ENCODE measurements at regions not wholly inside any gene's neighbourhood (a gene's known extent, or its start where the extent isn't known, plus 50 kb on each side); places are given as distances from the start of the nearest gene placed in this dataset.

GRCh38 chr5:115735108-115735998, 81.1 kb downstream of the CDO1 start:
- no peak for FAIRE-seq
- H3K36me3 ChIP-seq (ENCODE audit: control insufficient read depth, insufficient read depth, low read length), result no peaks in the 10 kb centered on the region
- no peaks in the 10 kb centered on the region for H3K4me1 ChIP-seq (replicated peaks in 1 of 2; ENCODE audit: control insufficient read depth in 2 of 2, insufficient read depth in 2 of 2, low read length in 2 of 2)
- H2AFZ ChIP-seq (ENCODE audit: low read depth, low read length), result no peak overlapping the region
- no peak for ATAC-seq
- intact Hi-C loops (cut with micrococcal nuclease) (no loop called here), in situ Hi-C loops (cut with MboI) (no loop called here)
- DNase-seq (ENCODE audit: extremely low read depth in 1 of 4, low spot score in 3 of 4), result no peak
- no peak overlapping the region for H3K27ac ChIP-seq (ENCODE audit: extremely low read depth, low read depth, low read length)
- H3K9ac ChIP-seq (ENCODE audit: insufficient read depth in 1 of 2, low read depth in 2 of 2, low read length in 2 of 2), result no peak overlapping the region
- under 1% methylated on average over 7 of the region's 7 CpGs for WGBS (ENCODE audit: insufficient coverage, low coverage, missing lambda C conversion rate)
- H3K9me3 ChIP-seq (replicated peaks; ENCODE audit: control insufficient read depth, insufficient read depth, low read depth, low read length), result no peaks in the 10 kb centered on the region
- no peak overlapping the region for H3K4me3 ChIP-seq
- no peaks in the 10 kb centered on the region for H4K20me1 ChIP-seq (replicated peaks; ENCODE audit: control insufficient read depth, insufficient read depth, low read length)
- H3K9me1 ChIP-seq (ENCODE audit: control insufficient read depth, insufficient read depth, low read length), result no peaks in the 10 kb centered on the region
- H3K27me3 ChIP-seq (ENCODE audit: control insufficient read depth in 2 of 2, insufficient read depth in 2 of 2, low read length in 2 of 2), result no peaks in the 10 kb centered on the region; a peak in 1 of 5 replicates
- POLR2A ChIA-PET, result no interaction called here
- no peaks in the 10 kb centered on the region for H3K79me2 ChIP-seq (ENCODE audit: control insufficient read depth, insufficient read depth, low read length)
- no TSS peak for BruUV-seq (replicated peaks)
- no peak overlapping the region for H3K4me2 ChIP-seq (ENCODE audit: insufficient read depth, low read length)
- CTCF ChIA-PET (ENCODE audit: low intra/inter-chr PET ratio), result no interaction called here
- no peak for TF ChIP-seq ZHX1 (conservative IDR thresholded peaks at IDR 0.05; ENCODE audit: low read length)
- no peak for TF ChIP-seq ZNF785 (CRISPR knock-in tag; IDR thresholded peaks at IDR 0.05)
- no peak for TF ChIP-seq PHF8 (IDR thresholded peaks at IDR 0.05; ENCODE audit: borderline replicate concordance, low read length)
- no peak for TF ChIP-seq E2F4 (CRISPR knock-in tag; IDR thresholded peaks at IDR 0.05; ENCODE audit: low read depth)
- no peak for TF ChIP-seq NRF1 (conservative IDR thresholded peaks at IDR 0.05 in 1 of 2, IDR thresholded peaks at IDR 0.05 in 1 of 2)
- TF ChIP-seq CBX1 (IDR thresholded peaks at IDR 0.05; ENCODE audit: low read depth), result no peak
- TF ChIP-seq RREB1 (CRISPR knock-in tag; IDR thresholded peaks at IDR 0.05), result no peak
- no peak for TF ChIP-seq SETDB1 (IDR thresholded peaks at IDR 0.05; ENCODE audit: low read length)
- no peak for TF ChIP-seq THRB (CRISPR knock-in tag; conservative IDR thresholded peaks at IDR 0.05)
- no peak for TF ChIP-seq RCOR1 (IDR thresholded peaks at IDR 0.05; ENCODE audit: borderline replicate concordance in 1 of 2, low read depth in 2 of 2, low read length in 2 of 2)
